NOMO-1 (cell line): ENCODE measurements at regions not wholly inside any gene's neighbourhood (a gene's known extent, or its start where the extent isn't known, plus 50 kb on each side); places are given as distances from the start of the nearest gene placed in this dataset.

Experiments
- DNase-seq, 2 experiments: peaks; one replicate each; lab custom pipeline; 2025; ENCODE audit not compliant: unreplicated experiment in 2 of 2; lab: John Stamatoyannopoulos, UW

DNA sequence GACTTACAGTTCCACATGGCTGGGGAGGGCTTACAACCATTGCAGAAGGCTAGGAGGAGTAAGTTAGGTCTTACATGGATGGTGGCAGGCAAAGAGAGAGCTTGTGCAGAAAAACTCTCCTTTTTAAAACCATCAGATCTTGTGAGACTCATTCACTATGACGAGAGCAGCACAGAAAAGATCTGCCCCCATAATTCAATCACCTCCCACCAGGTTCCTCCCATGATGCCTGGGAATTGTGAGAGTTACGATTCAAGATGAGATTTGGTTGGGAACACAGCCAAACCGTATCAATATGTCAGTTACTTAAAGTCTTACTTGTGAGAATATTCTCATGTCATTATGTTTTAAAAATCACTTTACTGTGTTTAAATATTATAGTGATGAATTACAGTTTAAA, 481.9 kb downstream of the ARL4A start:
- no peak for DNase-seq

DNA sequence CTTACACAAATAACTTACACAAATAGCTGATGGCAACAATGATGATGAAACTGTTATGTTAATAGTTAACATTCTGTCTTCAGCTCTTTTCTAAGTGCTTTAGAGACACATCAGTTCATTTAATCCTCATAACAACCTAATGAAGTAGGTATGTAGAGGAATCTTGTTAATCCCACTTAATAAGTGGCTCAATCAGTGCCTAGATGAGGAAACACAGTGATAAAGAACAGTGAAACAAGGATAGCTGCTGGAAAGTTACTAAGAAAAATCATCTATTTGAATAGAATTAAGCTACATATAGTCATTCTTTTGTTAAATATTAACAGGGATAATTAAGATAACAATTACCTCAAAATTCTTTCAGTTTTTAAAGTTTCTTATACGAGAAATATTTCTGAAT, 487.6 kb downstream of the ARL4A start:
- DNase-seq, result no peak

DNA sequence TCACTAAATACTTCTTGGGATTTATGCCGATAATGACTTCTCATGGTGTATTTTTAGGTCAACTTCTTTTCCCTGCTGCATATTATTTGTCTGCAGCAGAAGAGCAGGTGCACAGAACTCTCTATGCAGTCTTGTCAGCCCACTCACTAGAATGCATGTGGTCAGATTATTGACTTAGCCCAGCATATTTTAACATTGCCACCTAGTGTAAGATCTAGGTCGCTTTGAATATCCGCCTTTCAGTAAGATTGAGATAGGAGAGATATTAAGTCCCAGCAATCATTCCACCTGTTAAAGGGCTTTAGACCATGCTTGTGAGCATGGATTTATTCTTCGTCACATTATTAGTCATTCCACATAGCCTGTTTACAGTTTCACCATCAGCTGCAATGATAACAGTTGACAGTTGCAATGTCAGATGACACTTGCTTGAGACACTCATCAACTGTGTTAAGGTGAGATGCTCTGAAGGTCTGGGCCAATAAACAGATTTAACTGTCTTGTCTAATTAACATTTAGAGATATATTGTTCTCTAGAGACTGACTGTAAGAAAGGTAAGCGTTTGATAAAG, 491.7 kb downstream of the ARL4A start:
- DNase-seq, result no peak

DNA sequence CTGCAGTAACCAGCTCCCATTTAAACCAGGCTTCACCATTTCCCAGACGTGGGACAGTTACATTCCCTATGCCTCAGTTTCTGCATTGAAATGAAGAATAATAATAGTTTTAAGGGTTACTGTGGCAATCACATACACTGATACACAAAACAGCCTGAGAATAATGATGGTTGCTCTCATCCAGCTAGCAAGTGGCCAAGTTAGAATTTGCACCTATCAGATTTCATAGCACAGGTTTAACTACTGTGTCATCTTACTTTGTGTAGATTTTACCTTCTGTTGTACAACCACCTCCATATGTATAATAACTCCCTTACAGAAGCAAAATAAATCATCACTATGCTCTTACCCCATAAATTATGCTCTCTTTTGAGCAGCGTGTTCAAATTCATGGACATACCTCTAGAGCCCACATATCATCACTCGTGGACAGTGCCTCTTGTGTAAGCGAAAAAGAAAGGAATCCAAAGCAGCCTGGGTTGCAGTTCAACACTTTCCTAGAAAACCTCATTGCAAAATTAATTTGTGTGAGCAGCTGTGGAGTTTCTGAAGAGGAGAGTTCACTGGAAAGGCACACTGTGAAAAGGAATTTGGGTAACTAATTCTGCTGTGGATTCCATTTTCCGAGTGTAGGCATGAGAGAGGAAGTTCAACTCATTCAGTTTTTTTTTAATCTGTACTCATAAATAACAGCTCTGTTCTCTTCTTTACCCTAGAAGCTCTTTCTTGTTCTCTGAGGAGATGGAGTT, 492.5 kb downstream of the ARL4A start:
- DNase-seq, result no peak

DNA sequence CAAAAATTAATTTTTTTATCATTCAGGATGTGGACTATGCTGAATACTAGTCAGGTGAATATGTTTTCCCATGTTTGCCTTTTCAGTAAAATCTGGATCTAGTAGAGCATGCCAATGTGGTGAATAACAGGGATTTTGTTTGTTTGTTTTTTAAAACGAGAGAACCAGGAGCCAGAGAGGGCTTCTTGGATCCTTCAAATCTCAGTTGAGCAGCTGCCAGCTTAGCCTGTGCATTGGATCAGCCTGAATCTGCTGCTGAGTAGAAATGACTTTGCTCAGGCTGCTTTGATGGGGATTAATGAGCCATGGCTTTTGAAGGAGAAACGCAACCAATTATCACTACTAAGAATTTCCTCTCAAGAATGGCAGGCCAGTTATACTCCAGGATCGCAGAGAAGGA, 493.8 kb downstream of the ARL4A start:
- no peak for DNase-seq

DNA sequence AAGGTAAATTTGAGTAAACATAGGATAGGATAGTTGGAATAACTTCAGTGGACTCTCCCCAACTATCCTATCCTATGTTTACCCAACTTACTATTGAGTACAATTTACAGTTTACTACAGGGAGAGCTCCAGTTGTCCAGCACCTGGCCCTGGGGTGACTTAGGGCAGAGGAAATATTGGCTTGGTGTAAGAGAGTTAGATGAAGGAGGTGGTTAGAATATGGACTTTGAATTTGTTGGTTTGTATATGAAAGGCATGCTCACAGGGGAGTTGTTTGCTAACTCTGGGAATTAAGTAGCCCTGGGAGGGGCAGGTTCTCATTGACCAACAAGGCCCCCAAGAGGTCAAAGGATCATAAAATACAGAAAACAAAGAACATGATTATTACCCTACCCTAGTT, 497.7 kb downstream of the ARL4A start:
- DNase-seq, result no peak

DNA sequence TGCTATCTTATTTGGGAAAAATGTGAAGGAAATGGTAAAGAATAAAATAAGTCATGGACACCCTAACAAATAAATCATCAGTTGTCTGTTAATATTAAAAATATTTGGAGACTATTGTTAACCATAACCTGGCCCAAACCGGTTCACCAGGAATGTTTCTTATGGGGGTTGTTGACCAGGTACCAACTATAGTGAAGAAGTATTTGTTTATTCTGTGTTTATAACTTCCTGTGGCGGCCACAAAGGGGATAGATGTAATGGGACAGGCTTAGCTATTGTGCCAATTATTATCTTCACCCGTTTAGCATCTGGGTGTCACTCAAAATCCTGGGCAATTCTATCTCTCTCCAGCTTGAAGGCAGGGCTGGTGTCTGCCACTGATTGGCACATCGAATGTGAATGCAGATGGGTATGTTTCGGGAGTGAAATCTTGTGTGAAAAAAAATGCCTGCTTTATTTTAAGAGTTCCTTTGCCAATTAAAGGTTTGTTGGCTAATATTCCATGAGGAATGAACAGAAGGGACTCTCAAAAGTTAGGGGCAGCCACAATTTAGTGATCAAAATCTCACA, 500.9 kb downstream of the ARL4A start:
- no peak for DNase-seq

DNA sequence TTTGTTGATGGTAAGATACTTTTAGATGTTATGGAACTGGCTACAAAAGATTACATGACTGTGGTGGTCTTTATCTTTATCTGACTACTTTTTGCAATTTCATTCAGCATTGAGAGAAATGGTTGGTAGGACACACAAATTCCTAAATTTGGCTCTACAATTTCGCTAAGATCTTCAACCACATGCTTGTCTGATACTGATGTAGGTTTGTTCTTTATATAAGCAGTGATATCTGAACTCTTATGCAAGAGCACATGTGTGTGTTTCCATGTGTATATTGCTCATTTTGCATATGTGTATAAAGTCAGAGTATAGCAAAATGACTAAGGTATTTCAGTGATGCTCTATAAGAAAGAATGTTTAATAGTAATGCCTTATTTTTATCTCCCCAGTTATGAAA, 501.5 kb downstream of the ARL4A start:
- DNase-seq, result no peak

DNA sequence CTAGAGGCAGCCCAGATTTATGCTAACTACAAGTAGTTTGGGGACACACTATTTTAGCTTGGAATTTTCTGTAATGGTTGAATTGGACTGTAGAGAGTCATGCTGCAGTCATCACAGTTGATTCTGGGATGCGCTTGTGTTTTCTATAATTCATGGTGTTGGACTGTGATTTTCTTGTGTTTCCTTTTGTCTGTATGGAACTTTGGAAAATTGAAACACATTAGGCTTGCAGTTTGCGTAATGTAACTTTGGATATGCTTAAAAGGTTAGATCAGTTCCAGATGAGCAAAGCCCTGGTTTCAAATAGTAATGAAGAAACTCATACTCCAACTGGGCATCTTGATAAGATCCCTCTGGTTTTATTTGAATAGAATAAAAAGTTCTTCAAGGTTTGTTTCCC, 502.2 kb downstream of the ARL4A start:
- DNase-seq, result no peak

DNA sequence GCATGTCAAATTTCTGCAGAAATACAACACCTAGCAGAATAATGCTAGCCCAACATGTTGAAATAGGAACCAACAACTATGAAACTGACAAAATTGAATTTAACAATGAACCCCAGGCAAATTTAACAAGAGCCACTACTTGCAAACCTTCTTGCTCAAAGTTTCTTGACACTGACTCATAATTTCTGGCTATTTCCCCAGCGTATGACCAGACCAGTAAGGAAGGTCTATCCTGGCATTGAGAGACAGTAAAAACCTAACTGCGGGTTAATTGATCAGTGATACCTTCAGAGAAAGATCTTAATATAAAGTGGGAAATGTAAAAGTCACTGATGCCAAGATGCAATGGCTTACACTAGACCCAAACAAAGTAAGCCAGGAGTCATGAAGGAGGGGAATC, 510.1 kb downstream of the ARL4A start:
- no peak for DNase-seq

DNA sequence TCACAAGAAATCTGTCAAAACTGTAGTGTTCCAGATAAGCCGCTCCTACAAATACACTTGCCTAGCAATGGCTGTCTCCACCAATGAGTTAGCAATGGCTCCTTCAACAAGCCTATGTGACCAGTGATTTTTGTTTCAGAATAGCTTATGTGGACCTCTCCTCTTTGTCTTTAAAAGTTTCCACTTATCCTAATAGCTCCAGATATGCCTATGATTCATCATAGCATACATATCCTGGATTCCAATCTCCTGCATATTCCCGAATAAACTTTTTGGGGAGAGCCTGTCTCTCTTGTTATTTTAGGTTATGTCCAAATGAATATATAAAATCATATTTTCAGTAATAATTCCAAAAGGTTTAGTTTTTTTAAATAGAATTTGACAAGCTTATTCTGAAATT, 510.6 kb downstream of the ARL4A start:
- DNase-seq, result no peak

DNA sequence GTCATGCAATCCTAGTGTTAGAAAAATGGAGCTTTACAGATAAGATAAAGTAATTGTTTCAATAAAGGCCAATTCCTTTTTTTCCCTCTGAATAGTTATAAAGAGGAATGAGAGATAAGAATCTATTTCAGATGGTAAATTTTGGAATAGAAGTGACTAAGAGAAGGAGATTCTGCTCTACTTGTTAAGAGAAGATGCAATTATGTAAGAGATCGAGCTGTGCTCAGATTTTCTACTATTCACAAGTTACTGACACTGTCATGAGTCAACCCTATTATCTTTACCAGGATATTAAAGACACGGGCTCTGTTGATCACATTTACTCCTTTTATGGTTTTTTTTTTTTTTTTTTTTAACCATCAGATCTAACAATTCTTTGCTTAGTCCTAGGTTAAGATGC, 511.3 kb downstream of the ARL4A start:
- DNase-seq, result no peak

DNA sequence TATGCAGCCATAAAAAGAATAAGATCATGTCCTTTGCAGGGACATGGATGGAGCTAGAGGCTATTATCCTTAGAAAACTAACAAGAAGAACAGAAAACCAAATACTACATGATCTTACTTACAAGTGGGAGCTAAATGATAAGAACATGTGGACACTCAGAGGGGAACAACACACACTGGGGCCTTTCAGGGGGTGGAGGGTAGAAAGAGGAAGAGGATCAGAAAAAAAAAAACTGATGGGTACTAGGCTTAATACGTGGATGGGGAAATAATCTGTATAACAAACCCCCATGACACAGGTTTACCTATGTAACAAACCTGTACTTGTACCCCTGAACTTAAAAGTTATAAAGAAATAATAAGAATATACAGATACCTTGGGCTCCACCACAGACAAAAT, 514.2 kb downstream of the ARL4A start:
- no peak for DNase-seq

DNA sequence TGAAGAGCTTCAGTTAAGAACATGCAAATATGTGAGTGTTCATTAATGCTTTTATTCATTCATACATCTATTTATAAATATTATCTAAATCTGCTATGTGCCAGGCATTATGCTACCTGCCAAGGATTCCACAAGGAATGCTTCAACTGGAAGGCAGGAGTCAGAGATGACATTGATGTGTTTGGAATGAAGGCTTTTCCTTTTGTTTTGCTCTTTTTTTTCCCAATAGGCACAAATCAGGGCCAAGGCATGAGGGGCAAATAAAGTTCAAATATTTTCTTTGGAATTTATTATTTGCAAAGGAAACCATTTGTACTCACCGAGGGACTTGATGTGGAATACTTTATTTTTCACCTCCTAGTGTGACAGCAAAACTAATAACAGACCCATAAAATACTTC, 530.3 kb downstream of the ARL4A start:
- no peak for DNase-seq

DNA sequence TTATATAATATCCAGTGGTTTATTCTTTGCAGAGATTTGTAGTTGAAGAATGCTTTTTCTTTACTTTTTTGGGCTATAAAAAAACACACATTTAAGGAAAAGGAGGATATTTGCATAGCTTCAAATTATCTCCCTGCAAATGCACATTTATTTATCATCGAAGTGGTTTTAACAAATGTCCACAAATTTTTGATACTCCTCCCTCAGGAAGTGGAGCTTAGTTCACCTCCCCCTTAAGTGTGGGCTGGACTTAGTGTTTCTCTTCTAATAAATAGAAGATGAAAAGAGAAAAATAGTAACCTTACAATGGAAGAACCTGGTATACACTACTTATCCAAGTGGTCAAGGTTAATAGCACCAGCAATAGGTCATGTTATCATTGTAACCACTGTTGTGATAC, 537.6 kb downstream of the ARL4A start:
- no peak for DNase-seq

DNA sequence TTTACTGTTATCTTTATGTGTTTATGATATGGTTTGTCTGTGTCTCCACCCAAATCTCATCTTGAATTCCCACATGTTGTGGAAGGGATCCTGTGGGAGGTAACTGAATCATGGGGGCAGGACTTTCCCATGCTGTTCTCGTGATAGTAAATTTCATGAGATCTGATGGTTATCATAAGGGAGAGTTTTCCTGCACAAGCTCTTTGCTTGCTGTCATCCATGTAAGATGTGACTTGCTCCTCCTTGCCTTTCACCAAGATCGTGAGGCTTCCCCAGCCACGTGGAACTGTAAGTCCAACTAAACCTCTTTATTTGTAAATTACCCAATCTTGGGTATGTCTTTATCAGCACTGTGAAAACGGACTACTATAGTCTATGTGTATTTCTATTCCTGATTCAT, 539.0 kb downstream of the ARL4A start:
- DNase-seq, result no peak

DNA sequence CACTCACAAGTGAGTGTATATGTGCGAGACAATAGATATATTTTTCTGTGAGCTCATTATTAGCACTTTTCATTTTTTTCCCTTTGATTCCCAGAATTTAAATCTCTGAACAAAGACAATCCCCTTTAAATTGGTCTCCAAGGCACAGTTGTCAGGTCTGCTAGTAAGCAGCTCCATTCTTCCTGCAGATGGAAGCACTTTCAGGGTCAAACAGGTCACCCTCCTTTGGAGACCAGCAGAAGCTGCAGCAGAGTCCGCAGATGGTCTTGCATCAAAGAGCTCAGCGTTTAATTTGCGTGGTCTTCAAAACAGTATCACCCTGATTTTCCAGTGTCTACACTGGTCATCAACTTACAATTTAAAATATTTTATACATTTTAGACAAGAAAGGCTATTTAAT, 543.8 kb downstream of the ARL4A start:
- DNase-seq, result no peak

DNA sequence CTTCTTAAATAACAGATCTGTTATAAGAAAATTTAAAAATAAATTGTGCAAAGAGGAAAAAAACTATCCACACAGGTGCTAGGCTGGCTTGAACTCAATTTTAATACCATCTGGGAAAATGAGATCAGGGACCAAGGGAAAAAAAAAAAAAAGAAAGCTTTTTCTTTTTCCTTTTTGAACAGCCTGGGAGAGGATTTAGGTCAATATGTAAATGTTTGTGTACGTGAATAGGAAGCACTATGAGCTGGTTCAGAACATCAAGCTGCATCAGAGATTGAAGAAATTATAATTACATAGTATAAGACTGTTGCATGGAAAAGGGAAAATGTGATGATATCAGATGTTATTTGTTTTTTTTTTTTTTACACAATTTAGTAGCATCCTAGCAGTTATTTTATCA, 548.0 kb downstream of the ARL4A start:
- DNase-seq, result no peak

DNA sequence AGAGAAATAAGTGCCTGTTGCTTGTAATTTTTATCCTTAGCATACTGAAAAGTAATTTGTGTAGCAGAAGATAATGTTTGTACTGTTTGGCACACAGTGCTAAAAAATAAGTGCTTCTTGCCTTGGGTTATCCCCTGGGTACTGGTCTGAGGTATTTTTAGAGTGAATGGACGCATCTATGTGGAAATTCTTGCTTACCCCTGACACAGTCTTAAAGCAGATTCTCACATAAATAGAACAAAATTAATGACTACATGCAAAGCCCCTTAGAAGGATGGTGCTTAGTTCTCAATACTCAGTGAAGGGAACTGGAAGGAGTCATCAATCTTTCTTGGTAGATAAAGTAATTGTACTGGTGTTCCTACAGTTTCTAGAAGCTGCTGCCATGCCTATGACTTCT, 548.6 kb downstream of the ARL4A start:
- DNase-seq, result no peak

DNA sequence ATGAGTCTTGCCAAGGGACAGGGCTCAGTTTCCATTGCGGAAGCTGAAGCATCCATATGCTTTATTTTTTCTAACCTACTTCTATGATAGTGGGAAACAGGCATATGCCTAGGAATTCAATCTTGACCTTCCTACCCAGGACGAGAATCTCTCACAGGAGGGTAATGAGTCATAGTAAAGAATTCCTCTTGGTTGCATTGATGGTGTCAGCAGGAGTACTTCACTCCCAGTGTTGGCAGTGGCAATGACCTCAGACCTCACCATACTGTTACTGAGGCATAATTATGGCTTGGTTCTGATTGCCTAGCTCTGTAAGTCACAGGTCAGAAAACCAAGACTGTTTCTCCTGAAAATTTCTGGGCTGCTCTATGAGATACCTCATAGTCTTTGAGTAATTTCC, 552.9 kb downstream of the ARL4A start:
- no peak for DNase-seq

DNA sequence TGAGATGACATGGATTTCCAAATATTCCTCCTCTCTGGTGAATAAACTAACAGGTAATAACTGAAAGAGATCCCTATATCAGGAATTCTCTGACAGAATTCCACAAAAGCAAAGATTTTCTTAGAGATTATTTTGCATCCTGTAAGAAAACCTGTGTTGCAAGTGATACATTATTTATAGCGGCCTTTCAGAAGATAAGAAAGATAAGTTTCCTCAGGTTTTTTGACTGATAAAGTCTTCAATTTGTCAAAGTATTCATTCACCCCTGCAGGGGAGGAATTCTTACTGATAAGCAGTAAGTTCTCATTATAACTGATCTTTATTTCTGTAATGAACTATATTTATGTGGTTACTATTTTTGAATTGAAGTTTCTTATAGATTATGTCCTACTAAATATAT, 554.0 kb downstream of the ARL4A start:
- DNase-seq, result no peak

DNA sequence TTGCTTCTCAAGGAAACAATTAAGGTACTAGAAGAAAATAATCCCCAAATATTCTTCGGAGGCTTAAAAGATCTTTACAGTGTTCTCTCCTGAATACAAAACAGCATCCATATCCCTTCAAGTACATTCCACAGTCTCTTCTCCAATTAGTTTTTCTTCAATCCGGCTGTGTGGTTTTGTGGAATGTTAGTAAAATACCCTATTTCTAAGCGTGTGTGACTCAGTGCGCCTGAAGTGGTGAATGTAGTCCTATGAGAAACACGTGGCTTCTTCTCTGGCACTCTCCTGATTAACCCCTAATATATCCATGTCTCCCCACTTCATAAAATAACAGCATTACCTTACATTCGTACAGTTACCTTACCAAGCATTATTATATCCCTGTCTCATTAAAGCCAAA, 570.2 kb downstream of the ARL4A start:
- DNase-seq, result no peak

DNA sequence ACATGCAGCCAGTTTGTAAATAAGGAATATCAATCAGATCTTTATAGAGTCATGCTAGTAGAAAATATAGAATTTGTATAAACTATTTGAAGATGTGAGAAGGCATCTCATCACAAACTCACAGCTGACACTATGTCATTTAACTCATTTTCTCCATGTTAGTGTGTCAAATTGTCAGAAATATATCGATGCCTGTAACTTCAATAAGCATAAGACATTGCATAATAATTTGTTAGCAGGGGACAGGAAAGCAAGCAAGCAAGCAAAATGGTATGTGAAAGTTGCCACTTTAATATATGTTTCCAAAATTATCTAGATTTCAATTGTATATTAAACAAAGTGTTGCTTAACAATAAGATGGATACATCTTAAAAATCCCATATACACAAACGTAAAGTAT, 571.0 kb downstream of the ARL4A start:
- DNase-seq, result no peak
